OCI-LY3 (cell line): ENCODE measurements at regions not wholly inside any gene's neighbourhood (a gene's known extent, or its start where the extent isn't known, plus 50 kb on each side); places are given as distances from the start of the nearest gene placed in this dataset.

Experiments
- EZH2phosphoT487 ChIP-seq: fragments of 200-600 bp; shearing (Covaris generic); IDR thresholded peaks from 2 replicates; pipeline ENCODE4 v1.6.1; 2018; ENCODE audit warnings: antibody characterized with exemption, mixed run types, low read depth
- TF ChIP-seq, protein P1 (sequence below): fragments of 200-600, 300-600 bp; sonication (generic); IDR thresholded peaks from 2 replicates; pipeline ENCODE4 v1.5.1; 2014; ENCODE audit warnings: antibody characterized with exemption, low read length, low read depth

- TF ChIP-seq, protein P1, sequence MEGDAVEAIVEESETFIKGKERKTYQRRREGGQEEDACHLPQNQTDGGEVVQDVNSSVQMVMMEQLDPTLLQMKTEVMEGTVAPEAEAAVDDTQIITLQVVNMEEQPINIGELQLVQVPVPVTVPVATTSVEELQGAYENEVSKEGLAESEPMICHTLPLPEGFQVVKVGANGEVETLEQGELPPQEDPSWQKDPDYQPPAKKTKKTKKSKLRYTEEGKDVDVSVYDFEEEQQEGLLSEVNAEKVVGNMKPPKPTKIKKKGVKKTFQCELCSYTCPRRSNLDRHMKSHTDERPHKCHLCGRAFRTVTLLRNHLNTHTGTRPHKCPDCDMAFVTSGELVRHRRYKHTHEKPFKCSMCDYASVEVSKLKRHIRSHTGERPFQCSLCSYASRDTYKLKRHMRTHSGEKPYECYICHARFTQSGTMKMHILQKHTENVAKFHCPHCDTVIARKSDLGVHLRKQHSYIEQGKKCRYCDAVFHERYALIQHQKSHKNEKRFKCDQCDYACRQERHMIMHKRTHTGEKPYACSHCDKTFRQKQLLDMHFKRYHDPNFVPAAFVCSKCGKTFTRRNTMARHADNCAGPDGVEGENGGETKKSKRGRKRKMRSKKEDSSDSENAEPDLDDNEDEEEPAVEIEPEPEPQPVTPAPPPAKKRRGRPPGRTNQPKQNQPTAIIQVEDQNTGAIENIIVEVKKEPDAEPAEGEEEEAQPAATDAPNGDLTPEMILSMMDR: no peak
- no peak for TF ChIP-seq EZH2phosphoT487
These were observed 93.9 kb downstream of the ZNF330 start for GRCh38 chr4:141314627-141315026.
